Stimulated activated CD4-positive, alpha-beta T cell treated with anti-CD3 and anti-CD28 coated beads, Interleukin-15, amount 100 ng/mL, for 24 hours (primary cell): ENCODE measurements at regions not wholly inside any gene's neighbourhood (a gene's known extent, or its start where the extent isn't known, plus 50 kb on each side); places are given as distances from the start of the nearest gene placed in this dataset.

ENCODE experiments used
- DNase-seq: peaks from one replicate; pipeline ENCODE4 v3.0.0-alpha.2; 2020

DNA sequence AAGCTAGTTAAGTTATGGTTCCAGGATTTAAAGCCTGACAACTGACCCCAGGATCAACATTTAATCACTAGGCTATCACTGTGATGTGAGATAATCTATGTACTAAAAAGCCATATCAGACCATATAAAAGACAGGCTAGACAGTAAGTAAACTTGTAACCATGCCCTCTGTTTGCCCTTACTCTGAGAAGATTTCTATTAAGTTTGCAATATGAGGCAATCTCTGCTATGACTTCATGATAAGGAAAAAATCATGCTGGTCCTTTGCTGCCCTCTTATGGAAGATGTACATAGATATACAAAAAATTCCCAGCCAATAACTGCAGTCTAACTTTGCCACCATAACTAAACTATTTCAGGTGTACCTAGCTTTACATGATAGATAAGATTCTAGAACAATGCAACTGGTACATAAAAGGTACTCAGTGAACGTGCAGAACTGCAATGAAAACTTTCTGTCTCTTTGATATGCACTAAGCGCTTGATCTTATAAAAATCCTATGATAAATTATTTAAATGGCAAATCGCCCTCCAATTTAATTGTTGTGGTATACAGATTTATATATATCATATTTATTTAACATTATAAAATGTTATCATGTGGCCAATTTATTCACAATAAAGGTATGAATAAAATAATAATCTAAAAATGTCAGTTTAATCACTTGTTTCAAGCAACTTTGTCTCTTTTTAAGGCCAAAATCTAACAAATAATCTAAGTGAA is 70.5 kb downstream of the FAM217A start:
- no peak for DNase-seq

DNA sequence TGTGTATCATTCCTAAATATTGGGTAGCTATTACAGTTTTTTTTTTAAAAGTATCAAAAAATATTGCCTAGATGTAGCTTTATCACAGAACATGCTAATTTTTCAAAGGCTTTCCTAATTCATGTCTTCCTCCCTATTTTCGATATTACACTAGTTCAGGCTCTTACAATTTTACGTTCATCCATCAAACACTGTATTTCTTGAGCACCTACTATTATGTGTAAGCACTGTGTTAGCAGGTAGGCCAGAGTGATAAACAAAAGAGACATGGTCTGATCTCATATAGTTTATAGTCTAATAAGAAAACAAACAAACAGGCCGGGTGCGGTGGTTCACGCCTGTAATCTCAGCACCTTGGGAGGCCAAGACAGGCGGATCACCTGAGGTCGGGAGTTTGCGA is 69.5 kb downstream of the FAM217A start:
- DNase-seq = no peak

DNA sequence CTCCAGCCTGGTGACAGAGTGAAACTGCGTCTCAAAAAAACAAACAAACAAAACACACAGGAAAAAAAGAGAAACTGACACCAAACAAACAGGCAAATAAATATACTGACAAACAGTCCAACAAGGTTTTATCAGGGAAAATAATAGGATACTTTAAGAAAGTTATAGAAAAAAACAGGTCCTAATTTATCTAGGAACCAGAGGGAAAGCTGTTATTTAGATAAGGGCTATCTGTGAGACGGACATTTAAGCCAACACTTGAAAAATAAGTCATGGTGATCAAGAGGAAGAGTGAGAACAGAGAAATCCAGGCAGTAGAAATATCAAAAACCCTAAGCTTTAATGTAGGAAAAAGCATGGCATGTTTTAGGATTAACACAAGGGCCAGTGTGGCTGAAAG is 68.9 kb downstream of the FAM217A start:
- DNase-seq = no peak

DNA sequence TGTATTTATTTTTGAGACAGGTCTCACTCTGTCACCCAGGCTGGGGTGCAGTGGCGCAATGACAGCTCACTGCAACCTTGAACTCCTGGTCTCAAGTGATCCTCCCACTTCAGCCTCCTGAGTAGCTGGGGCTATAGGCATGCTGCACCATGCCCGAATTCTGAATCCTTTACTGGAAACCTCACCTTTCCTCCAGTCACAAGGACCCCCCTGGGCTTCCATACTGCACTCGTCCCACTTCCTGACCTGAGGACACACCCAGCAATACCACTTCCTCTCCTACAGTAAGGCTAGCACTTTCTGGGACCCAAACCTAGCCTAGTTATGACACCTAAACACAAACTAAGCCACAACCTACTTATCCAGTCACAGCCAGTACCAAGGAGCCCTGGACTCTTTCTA is 68.2 kb downstream of the FAM217A start:
- no peak for DNase-seq

DNA sequence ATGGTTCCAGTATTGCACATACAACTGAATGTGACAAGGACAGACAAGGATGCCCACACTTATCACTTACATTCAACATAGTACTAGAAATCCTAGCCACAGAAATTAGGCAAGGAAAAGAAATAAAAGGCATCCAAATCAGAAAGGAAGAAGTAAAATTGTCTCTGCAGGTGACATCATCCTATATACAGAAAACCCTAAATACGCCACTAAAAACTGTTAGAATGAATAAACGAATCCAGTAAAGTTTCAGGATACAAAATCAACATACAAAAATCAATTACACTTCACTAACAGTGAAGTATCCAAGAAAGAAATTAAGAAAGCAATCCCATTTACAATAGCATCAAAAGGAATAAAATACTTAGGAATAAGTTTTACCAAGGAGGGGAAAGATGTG is 66.1 kb downstream of the FAM217A start:
- DNase-seq = no peak

DNA sequence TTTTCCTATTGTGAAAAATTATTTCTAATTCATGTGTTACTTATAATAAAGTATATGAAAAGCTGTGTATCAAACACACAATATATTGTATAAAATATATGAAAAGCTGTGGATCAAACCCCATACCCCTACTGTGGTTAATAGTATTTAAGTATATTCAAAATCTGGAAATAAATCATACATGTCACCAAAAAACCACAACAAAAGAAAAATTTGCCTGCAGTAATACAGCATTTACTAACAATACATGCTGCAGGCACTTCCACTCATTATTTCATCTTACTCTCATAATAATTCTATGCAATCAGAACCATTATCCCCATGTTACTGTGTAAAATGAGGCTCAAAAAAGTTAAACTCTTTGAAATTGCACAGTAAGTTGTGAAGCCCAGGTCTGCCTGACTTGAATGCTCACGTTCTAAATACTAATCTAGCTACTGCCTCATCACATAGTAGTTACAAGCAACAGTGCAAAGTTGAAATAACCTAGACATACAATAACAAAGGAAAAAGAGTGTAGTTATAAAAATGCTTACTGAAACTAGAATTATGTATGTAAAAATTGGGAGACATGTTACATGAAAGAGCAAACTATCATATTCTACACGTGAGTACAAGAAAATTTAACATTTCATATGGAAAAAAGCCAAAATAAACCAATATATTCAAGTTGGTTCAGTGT is 61.7 kb downstream of the FAM217A start:
- DNase-seq = no peak

- DNase-seq = no peak
These were observed 61.1 kb downstream of the FAM217A start for GRCh38 chr6:4017834-4018170.

DNA sequence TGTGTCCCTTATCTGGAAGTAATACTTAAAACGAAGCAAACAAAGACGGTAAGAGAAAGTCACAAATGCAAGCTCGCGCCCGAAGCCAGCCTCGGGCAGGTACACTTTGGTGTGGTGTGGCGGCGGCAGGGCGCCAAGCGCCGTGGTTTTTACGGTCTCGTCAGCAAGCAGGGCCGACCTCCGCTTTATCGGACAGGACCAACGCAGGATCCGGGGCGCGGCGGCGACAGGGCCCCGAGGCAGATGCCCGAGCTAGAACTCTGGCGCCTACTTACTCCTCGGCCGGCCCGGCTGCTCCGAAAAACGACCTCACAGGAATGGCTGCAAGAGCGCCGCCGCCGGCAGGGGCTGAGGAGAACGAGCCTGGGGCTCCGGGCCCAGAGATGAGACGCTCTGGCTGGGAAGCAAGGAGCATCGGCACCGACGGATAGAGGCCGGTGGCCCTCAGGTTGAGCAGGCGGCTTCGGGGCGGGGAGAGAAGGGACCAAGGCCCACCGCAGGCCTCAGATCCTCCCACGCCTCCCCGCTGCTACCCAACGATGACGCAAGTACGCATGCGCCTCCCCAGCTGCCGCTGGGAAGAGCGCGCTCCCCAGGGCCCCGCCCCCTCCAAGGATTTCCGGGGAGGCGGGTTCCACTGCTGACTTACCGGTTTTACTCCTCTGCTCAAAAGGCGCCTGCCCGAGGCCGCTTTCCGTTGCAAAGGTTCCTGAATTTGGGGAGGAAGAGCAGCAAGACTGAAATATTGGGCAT is 60.6 kb downstream of the FAM217A start:
- peak; percentile 99 for DNase-seq
